H1 (cell line): ENCODE measurements at regions not wholly inside any gene's neighbourhood (a gene's known extent, or its start where the extent isn't known, plus 50 kb on each side); places are given as distances from the start of the nearest gene placed in this dataset.

Experiments used
- CTCF ChIA-PET: fragments of 300-600 bp; sonication (Branson Sonifier 250); formaldehyde crosslinking; loops from one replicate; lab custom pipeline; 2021; ENCODE audit not compliant: partially characterized antibody; lab: Charles Lee
- POLR2A ChIA-PET: fragments of 300-600 bp; sonication (Branson Sonifier 250); formaldehyde crosslinking; loops from one replicate; lab custom pipeline; 2021; ENCODE audit warnings: inconsistent platforms; ENCODE audit not compliant: partially characterized antibody; lab: Charles Lee
- DNase-seq, 2 experiments: peaks; one replicate each; pipeline versions ENCODE4 v3.0.0 to v3.0.0-alpha.2; 2010 to 2022; ENCODE audit warnings: low spot score in 2 of 2, low read depth in 1 of 2, mixed read lengths in 1 of 2
- FAIRE-seq: peaks from 2 replicates; lab custom pipeline; 2011; peaks lifted over from hg19 to GRCh38; lab: Jason Lieb, UNC
- H2AFZ ChIP-seq: 2 replicates; pipeline ENCODE4 v1.8.1; 2012; ENCODE audit warnings: low read length, inconsistent platforms
- H2AK5ac ChIP-seq: 2 replicates; pipeline ENCODE4 v1.6.1; 2013; ENCODE audit warnings: low read depth, low read length
- H2BK120ac ChIP-seq: replicated peaks from 2 replicates; pipeline ENCODE3; 2013; ENCODE audit warnings: low read depth, low read length, inconsistent platforms
- H2BK12ac ChIP-seq: 2 replicates; pipeline ENCODE4 v1.6.1; 2013; ENCODE audit warnings: low read depth, low read length
- H2BK15ac ChIP-seq: 2 replicates; pipeline ENCODE4 v1.6.1; 2013; ENCODE audit warnings: low read length
- H2BK20ac ChIP-seq: 2 replicates; pipeline ENCODE4 v1.6.1; 2013; ENCODE audit warnings: low read length
- H2BK5ac ChIP-seq: 2 replicates; pipeline ENCODE4 v1.6.1; 2013; ENCODE audit warnings: low read depth, low read length
- H3K14ac ChIP-seq: 2 replicates; pipeline ENCODE4 v1.6.1; 2013; ENCODE audit warnings: inconsistent platforms; ENCODE audit not compliant: insufficient read length
- H3K18ac ChIP-seq: 2 replicates; pipeline ENCODE4 v1.6.1; 2013; ENCODE audit warnings: low read length; ENCODE audit errors: extremely low read depth
- H3K23ac ChIP-seq: 2 replicates; pipeline ENCODE4 v1.6.1; 2013; ENCODE audit warnings: inconsistent platforms; ENCODE audit not compliant: insufficient read length
- H3K23me2 ChIP-seq: 2 replicates; pipeline ENCODE4 v1.6.1; 2013; ENCODE audit warnings: low read depth, low read length
- H3K27ac ChIP-seq: 2 replicates; pipeline ENCODE4 v1.6.1; 2011; ENCODE audit warnings: low read depth, low read length, inconsistent platforms
- H3K27me3 ChIP-seq, 4 experiments: replicated peaks in 1 of 4; 1 replicate in 1 of 4; 2 replicates in 3 of 4; pipeline versions ENCODE4 v1.6.1 to v1.8.1; 2011 to 2013; ENCODE audit warnings: low read length in 3 of 4, mild to moderate bottlenecking in 3 of 4, inconsistent platforms in 2 of 4, mixed read lengths in 2 of 4, moderate library complexity in 1 of 4; ENCODE audit not compliant: control insufficient read depth in 3 of 4, insufficient read depth in 3 of 4; ENCODE audit errors: extremely low read depth in 1 of 4
- H3K36me3 ChIP-seq, 4 experiments: 2 replicates each; pipeline versions ENCODE4 v1.6.1 to v1.8.1; 2011 to 2013; ENCODE audit warnings: mild to moderate bottlenecking in 4 of 4, low read length in 3 of 4, moderate library complexity in 2 of 4, control low read depth in 1 of 4, inconsistent platforms in 1 of 4; ENCODE audit not compliant: insufficient read depth in 4 of 4, control insufficient read depth in 2 of 4
- H3K4ac ChIP-seq: replicated peaks from 2 replicates; pipeline ENCODE3; 2013; ENCODE audit warnings: low read length, low read depth, mixed read lengths, inconsistent platforms; ENCODE audit not compliant: insufficient read length
- H3K4me1 ChIP-seq, 4 experiments: replicated peaks in 1 of 4; 1 replicate in 1 of 4; 2 replicates in 3 of 4; pipeline versions ENCODE4 v1.6.1 to v1.8.1; 2011 to 2013; ENCODE audit warnings: low read length in 3 of 4, inconsistent platforms in 2 of 4, mixed read lengths in 1 of 4; ENCODE audit not compliant: insufficient read depth in 4 of 4, control insufficient read depth in 3 of 4
- H3K4me2 ChIP-seq, 2 experiments: 2 replicates each; pipeline versions ENCODE4 v1.6.1 to v1.8.1; 2011 to 2013; ENCODE audit warnings: low read depth in 2 of 2, low read length in 2 of 2, control low read depth in 1 of 2, inconsistent platforms in 1 of 2, mild to moderate bottlenecking in 1 of 2; ENCODE audit not compliant: insufficient read depth in 1 of 2
- H3K4me3 ChIP-seq, 4 experiments: fragments of 200-600, 300-600 bp in 1 of 4; sonication (generic), shearing (Covaris generic), sonication (Bioruptor Twin) in 1 of 4; 2 replicates each; pipeline versions ENCODE4 v1.5.1 to v1.8.1; 2011 to 2016; ENCODE audit warnings: low read length in 4 of 4, low read depth in 3 of 4, control low read depth in 2 of 4, inconsistent platforms in 2 of 4, mild to moderate bottlenecking in 2 of 4, mixed read lengths in 1 of 4, moderate library complexity in 1 of 4; ENCODE audit not compliant: insufficient read depth in 2 of 4; ENCODE audit errors: extremely low read depth in 1 of 4
- H3K56ac ChIP-seq: replicated peaks from 2 replicates; pipeline ENCODE3; 2013; ENCODE audit warnings: low read depth, mild to moderate bottlenecking, mixed read lengths, low read length, inconsistent platforms; ENCODE audit not compliant: insufficient read length
- H3K79me1 ChIP-seq: 2 replicates; pipeline ENCODE4 v1.6.1; 2013; ENCODE audit warnings: low read depth, low read length, control low read depth
- H3K79me2 ChIP-seq, 2 experiments: 2 replicates each; pipeline versions ENCODE4 v1.6.1 to v1.8.1; 2012 to 2013; ENCODE audit warnings: low read length in 2 of 2, mild to moderate bottlenecking in 2 of 2, inconsistent platforms in 1 of 2; ENCODE audit not compliant: insufficient read depth in 2 of 2, control insufficient read depth in 1 of 2
- H3K9ac ChIP-seq, 4 experiments: replicated peaks in 1 of 4; 1 replicate in 1 of 4; 2 replicates in 3 of 4; pipeline versions ENCODE4 v1.6.1 to v1.8.1; 2011 to 2013; ENCODE audit warnings: low read depth in 3 of 4, low read length in 3 of 4, control low read depth in 2 of 4, mild to moderate bottlenecking in 2 of 4, moderate library complexity in 2 of 4, inconsistent platforms in 1 of 4; ENCODE audit errors: extremely low read depth in 1 of 4
- H3K9me3 ChIP-seq, 2 experiments: 2 replicates each; pipeline versions ENCODE4 v1.6.1 to v1.8.1; 2012 to 2013; ENCODE audit warnings: mild to moderate bottlenecking in 2 of 2, moderate library complexity in 2 of 2, control low read depth in 1 of 2, inconsistent platforms in 1 of 2, low read depth in 1 of 2, low read length in 1 of 2, mixed read lengths in 1 of 2; ENCODE audit not compliant: insufficient read depth in 2 of 2
- H4K20me1 ChIP-seq, 2 experiments: replicated peaks in 1 of 2; 2 replicates each; pipeline versions ENCODE3 to v1.8.1; 2011 to 2013; ENCODE audit warnings: inconsistent platforms in 2 of 2, low read length in 2 of 2, mild to moderate bottlenecking in 1 of 2; ENCODE audit not compliant: insufficient read depth in 2 of 2, control insufficient read depth in 1 of 2
- H4K5ac ChIP-seq: 2 replicates; pipeline ENCODE4 v1.6.1; 2013; ENCODE audit warnings: low read length, low read depth, mixed read lengths, inconsistent platforms; ENCODE audit not compliant: insufficient read length
- H4K8ac ChIP-seq: 2 replicates; pipeline ENCODE4 v1.8.0; 2013; ENCODE audit warnings: mild to moderate bottlenecking, moderate library complexity, low read length, inconsistent platforms; ENCODE audit not compliant: insufficient read depth; ENCODE audit errors: extremely low read depth
- H4K91ac ChIP-seq: replicated peaks from 2 replicates; pipeline ENCODE3; 2013; ENCODE audit warnings: low read length, mixed read lengths, inconsistent platforms; ENCODE audit not compliant: insufficient read length
- CREB1 ChIP-seq: IDR thresholded peaks from 2 replicates; pipeline ENCODE4 v1.6.1; 2012; ENCODE audit warnings: inconsistent platforms
- EP300 ChIP-seq, 2 experiments: IDR thresholded peaks; 1 replicate in 1 of 2; 2 replicates in 1 of 2; pipeline ENCODE4 v1.6.1; 2011 to 2012; ENCODE audit warnings: low read depth in 2 of 2, low read length in 2 of 2, mild to moderate bottlenecking in 2 of 2, borderline replicate concordance in 1 of 2, inconsistent platforms in 1 of 2, moderate library complexity in 1 of 2
- MAFK ChIP-seq: IDR thresholded peaks from 2 replicates; pipeline ENCODE4 v1.6.1; 2012; ENCODE audit warnings: low read depth, mild to moderate bottlenecking, improper control_type of control experiment, low read length
- SIN3A ChIP-seq, 2 experiments: IDR thresholded peaks in 1 of 2; conservative IDR thresholded peaks in 1 of 2; 2 replicates each; pipeline ENCODE4 v1.6.1; 2011 to 2012; ENCODE audit warnings: low read length in 2 of 2, improper control_type of control experiment in 1 of 2, low read depth in 1 of 2, mild to moderate bottlenecking in 1 of 2
- WGBS, 2 experiments: shearing (Covaris generic) in 1 of 2; methylation state at CpG; one replicate each; pipeline versions ENCODE4 v1.1.6 to v1.1.7; 2013 to 2015; ENCODE audit warnings: low lambda C conversion rate in 2 of 2, mixed read lengths in 2 of 2, inconsistent platforms in 1 of 2, low coverage in 1 of 2, missing lambda C conversion rate in 1 of 2; ENCODE audit not compliant: insufficient replicate concordance in 2 of 2, insufficient coverage in 1 of 2, insufficient read length in 1 of 2; ENCODE audit errors: extremely low coverage in 1 of 2, missing lambda C conversion rate in 1 of 2; 5-methylcytosine and 5-hydroxymethylcytosine counted together

GRCh38 chrX:4932790-4933189, 1219.3 kb upstream of the PRKX start:
- WGBS, 2 experiments, result 89% methylated on average over 5 of the region's 5 CpGs; no CpG with 5 or more reads in 1 of the 2 experiments
- POLR2A ChIA-PET, result no interaction called here
- no peak overlapping the region for H2AFZ ChIP-seq

More at GRCh38 chrX:4932790-4933189, 1219.3 kb upstream of the PRKX start:
- Histone ChIP-seq H4K8ac (no peak overlapping the region), H2BK12ac (no peak overlapping the region), H2BK120ac (no peak overlapping the region), H3K36me3 (no peaks in the 10 kb centered on the region), H3K9ac (no peak overlapping the region), H4K91ac (no peak overlapping the region), H3K4me3 (no peak overlapping the region), H2BK20ac (no peak overlapping the region), H3K23me2 (no peaks in the 10 kb centered on the region), H3K4me2 (no peak overlapping the region), H3K18ac (no peak overlapping the region), H3K79me1 (no peaks in the 10 kb centered on the region), H3K4ac (no peak overlapping the region), H4K5ac (no peak overlapping the region), H2BK15ac (no peak overlapping the region), H3K4me1 (no peaks in the 10 kb centered on the region), H3K56ac (no peak overlapping the region), H3K14ac (no peak overlapping the region), H4K20me1 (no peaks in the 10 kb centered on the region), H3K23ac (no peak overlapping the region), H3K9me3 (no peaks in the 10 kb centered on the region), H3K27me3 (no peaks in the 10 kb centered on the region), H2AK5ac (no peak overlapping the region), H2BK5ac (no peak overlapping the region), H3K27ac (no peak overlapping the region), H3K79me2 (no peaks in the 10 kb centered on the region)
- TF ChIP-seq MAFK (no peak), EP300 (IDR thresholded peaks at IDR 0.05; ENCODE audit: borderline replicate concordance in 1 of 2, low read depth in 2 of 2, low read length in 2 of 2) (no peak), CREB1 (no peak), SIN3A (conservative IDR thresholded peaks at IDR 0.05 in 1 of 2, IDR thresholded peaks at IDR 0.05 in 1 of 2; ENCODE audit: low read depth in 1 of 2, low read length in 2 of 2) (no peak)
- FAIRE-seq (no peak), DNase-seq (no peak)
- CTCF ChIA-PET, result no interaction called here
